GM06990 (cell line): ENCODE measurements at regions not wholly inside any gene's neighbourhood (a gene's known extent, or its start where the extent isn't known, plus 50 kb on each side); places are given as distances from the start of the nearest gene placed in this dataset.

ENCODE experiments used
- DNase-seq: peaks from one replicate; pipeline ENCODE4 v3.0.0-alpha.2; 2011; ENCODE audit not compliant: insufficient read length; ENCODE audit errors: extremely low read depth
- H3K27me3 ChIP-seq: replicated peaks from 2 replicates; pipeline ENCODE4 v1.6.0; 2011; ENCODE audit warnings: low read length; ENCODE audit not compliant: control insufficient read depth, insufficient read depth
- H3K36me3 ChIP-seq: 2 replicates; pipeline ENCODE4 v1.5.1; 2011; ENCODE audit warnings: low read length; ENCODE audit not compliant: control insufficient read depth, insufficient read depth
- H3K4me3 ChIP-seq: replicated peaks from 2 replicates; pipeline ENCODE4 v1.5.1; 2011; ENCODE audit warnings: low read depth, mild to moderate bottlenecking, control low read depth, low read length
- CTCF ChIP-seq: IDR thresholded peaks from 2 replicates; pipeline ENCODE4 v1.5.1; 2011; ENCODE audit warnings: low read length, control low read depth, mild to moderate bottlenecking, inconsistent platforms; ENCODE audit not compliant: insufficient read depth, poor library complexity, severe bottlenecking

GRCh38 chr18:46414863-46415262 is 242.2 kb downstream of the LOXHD1 start:
- DNase-seq = no peak
- no peak overlapping the region for H3K4me3 ChIP-seq
- TF ChIP-seq CTCF = no peak
- no peaks in the 10 kb centered on the region for H3K27me3 ChIP-seq
- H3K36me3 ChIP-seq = no peaks in the 10 kb centered on the region

- no peaks in the 10 kb centered on the region for H3K27me3 ChIP-seq
- no peak overlapping the region for H3K4me3 ChIP-seq
- TF ChIP-seq CTCF = no peak
- H3K36me3 ChIP-seq = no peaks in the 10 kb centered on the region
- DNase-seq = no peak
Observed at GRCh38 chr18:46415532-46416252, 241.3 kb downstream of the LOXHD1 start.

- TF ChIP-seq CTCF = no peak
- H3K36me3 ChIP-seq = no peaks in the 10 kb centered on the region
- no peaks in the 10 kb centered on the region; the same call in 1 of the 2 replicates for H3K27me3 ChIP-seq
- no peak overlapping the region for H3K4me3 ChIP-seq
- no peak for DNase-seq
Observed at GRCh38 chr18:46416706-46417638, 240.0 kb downstream of the LOXHD1 start.

GRCh38 chr18:46418663-46419260 is 238.3 kb downstream of the LOXHD1 start:
- Histone ChIP-seq H3K36me3 (no peaks in the 10 kb centered on the region), H3K27me3 (no peaks in the 10 kb centered on the region; the same call in 1 of the 2 replicates), H3K4me3 (no peak overlapping the region)
- TF ChIP-seq CTCF = no peak
- DNase-seq = no peak

GRCh38 chr18:46419391-46420141 is 237.5 kb downstream of the LOXHD1 start:
- DNase-seq = no peak
- TF ChIP-seq CTCF = no peak
- Histone ChIP-seq H3K36me3 (no peaks in the 10 kb centered on the region), H3K4me3 (no peak overlapping the region), H3K27me3 (no peaks in the 10 kb centered on the region; the same call in 1 of the 2 replicates)
